Anterior cingulate cortex (tissue), 58 donors: ENCODE measurements at regions not wholly inside any gene's neighbourhood (a gene's known extent, or its start where the extent isn't known, plus 50 kb on each side); places are given as distances from the start of the nearest gene placed in this dataset.
"Not testable (repeated sequence)": the region's sequence is repeated elsewhere in the genome, so short reads cannot be mapped to it uniquely, and the experiment has no call there.

Source experiments
- DNase-seq, 58 donors: peaks; one replicate each; lab custom pipeline; 2025; lab: John Stamatoyannopoulos, UW

DNA sequence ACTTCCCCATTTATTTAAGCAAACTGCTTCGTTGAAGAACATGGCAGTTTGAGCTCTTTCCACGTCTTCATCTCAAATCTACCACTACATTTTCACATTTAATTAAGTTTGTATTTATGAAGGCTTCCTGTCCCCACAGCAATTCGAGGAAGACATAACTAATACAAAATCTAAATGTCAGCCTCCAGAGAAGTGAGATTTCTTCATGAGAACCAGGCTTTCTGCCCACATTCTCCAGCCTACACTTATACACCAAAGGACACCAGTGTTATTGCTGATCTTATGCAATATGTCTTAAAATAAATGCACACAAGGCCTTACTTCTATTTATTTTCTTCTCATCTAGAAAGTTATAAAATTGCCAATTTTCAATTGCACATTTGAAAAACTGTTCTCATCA, 1209.3 kb upstream of the FAM98A start:
- peak in 4 of 58 donors; percentile 8 to 44 (median 18) for DNase-seq

DNA sequence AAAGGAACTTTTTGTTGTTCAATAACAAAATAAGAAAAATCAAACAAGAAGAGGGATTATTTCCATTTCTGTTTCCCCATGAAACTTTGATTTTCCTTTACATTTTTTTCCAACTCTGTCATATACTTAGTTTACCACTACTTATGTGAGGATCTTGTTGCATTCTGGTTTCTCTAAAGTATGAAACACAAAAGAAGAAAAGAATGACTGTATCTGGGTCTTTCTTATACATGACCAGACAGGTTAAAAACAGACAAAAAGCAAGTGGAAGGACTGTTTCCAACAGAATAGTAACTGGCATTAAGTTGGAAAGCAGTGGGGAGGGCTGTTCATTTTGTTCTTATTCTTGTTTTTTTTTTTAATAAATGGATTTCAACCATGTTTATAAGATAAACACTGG, 1207.8 kb upstream of the FAM98A start:
- no peak for DNase-seq

DNA sequence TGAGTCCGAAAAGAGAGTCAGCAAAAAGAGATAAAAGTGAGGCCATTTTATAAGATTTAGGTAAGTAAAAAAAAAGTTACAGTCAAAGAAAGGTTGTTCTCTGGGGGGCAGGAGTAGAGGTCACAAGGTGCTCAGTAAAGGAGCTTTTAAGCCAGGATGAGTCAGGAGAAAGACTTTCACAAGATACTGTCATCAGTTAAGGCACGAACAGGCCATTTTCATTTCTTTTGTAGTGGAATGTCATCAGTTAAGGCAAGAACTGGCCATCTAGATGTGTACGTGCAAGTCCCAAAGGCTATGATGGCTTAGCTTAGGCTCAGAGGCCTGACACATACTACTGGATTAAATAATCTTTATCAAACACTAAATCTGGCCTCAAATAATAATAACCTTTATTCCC, 1207.3 kb upstream of the FAM98A start:
- DNase-seq = no peak

DNA sequence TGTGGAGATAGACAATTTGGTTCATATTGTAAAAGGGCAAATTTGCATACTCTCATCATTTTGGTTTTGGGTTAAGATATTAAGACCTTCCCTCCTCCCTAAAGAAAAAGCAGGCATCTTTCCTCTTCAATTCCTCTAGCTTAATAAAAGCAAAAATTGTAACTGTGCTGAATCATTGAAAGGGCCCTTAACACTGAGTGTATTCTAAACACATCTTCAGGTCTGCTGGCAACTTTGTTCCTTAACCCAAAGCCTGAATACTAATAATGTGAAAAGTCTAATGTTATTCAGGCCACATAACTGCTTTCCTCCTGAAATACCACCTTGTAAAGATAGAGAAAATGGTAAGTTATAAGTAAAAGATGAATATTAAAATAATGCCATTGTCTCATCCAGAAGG, 1200.5 kb upstream of the FAM98A start:
- DNase-seq = no peak

DNA sequence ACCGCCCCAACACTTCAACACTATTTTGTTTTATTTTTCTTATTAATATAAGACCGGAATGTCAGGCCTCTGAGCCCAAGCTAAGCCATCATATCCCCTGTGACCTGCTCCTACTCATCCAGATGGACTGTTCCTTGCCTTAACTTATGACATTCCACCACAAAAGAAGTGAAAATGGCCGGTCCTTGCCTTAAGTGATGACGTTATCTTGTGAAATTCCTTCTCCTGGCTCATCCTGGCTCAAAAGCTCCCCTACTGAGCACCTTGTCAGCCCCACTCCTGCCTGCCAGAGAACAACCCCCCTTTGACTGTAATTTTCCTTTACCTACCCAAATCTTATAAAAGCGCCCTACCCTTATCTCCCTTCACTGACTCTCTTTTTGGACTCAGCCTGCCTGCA, 1196.5 kb upstream of the FAM98A start:
- DNase-seq = not testable (repeated sequence)

DNA sequence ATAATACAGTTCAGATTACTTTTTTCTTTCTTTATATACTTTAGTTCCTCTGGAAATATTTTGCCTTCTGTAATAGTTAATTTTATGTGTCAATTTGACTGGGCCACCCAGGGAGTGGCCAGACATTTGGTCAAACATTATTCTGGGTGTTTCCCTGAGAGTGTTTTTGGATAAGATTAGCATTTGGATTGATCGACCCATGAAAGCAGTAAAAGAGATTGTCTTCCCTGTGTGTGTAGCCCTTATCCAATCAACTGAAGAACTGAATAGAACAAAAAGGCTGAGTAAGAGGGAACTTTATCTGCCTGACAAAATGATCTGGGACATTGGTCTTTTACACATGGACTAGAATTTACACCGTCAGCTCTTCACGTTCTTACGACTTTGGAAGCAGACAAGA, 1190.1 kb upstream of the FAM98A start:
- no peak for DNase-seq

DNA sequence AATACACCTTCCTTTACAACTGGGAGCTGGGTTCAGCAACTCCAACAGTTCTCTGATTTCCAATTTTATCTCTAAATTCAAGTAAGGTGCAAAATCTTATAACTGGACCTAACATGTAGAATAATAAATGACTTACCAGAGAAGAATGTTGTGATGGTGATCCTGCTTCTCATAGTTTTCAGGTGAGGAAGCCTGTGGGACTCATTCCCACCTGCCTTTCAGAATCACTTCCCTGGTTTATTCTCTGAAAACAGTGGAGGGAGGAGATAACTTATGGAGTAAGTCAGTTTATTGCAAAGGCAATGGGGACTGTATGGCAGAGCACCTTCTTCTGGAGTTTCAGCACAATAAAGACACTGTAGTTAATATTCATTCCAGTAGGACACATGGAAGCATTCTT, 1188.2 kb upstream of the FAM98A start:
- DNase-seq = no peak

DNA sequence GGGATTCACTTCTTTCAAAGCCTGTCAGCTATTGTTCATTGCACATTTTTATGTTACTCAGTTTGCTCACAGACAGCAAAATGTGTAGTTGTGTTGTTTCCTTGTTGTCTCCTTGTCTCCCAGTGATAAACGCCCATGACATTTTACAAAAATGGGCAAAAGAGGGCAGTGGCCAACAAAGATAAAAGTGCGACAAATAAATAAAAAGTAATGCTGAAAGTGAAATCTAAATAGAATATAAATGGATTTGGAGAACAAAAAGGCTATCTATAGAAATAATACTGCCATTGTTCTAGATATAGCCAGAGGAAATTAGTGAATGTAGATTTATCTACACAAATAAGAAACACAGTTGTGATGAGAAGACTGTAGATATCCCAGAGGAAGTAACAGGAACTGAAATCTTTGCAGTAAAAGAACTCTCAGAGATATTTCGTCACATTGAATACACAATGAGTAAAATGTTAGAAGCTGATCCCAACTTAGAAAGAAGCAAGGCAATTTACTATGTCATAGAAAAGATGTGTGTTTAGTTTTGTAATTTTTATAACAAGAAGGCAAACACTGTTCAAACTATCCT, 1186.2 kb upstream of the FAM98A start:
- no peak for DNase-seq

DNA sequence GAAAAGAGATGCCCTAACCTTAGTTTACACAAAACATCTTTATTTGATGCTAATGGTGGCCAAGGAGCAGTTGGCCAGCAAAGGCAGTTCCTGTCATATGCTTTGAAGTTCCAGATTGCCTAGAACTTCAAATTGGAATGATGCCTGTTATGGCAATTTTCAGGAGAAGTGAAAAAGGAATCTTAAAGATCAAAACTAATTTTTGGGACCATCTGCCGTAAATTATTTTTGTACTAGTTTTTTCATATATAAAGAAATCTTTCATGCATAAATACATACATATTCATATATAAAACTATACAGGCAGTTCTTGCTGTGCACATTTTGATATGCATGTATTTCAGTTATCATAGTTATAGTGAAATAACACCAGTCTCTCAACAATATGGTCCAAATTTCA, 1185.6 kb upstream of the FAM98A start:
- no peak for DNase-seq

DNA sequence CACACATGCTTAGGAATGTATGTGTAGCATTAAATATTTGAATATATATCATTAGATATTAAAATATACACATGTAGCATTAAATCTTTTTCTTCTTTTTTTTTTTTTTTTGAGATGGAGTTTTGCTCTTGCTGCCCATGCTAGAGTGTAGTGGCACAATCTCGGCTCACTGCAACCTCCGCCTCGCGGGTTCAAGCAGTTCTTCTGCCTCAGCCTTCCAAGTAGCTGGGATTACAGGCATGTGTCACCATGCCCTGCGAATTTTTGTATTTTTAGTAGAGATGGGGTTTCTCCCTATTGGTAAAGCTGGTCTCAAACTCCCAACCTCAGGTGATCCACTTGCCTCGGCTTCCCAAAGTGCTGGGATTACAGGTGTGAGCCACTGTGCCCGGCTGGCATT, 1151.6 kb upstream of the FAM98A start:
- not testable (repeated sequence) for DNase-seq

DNA sequence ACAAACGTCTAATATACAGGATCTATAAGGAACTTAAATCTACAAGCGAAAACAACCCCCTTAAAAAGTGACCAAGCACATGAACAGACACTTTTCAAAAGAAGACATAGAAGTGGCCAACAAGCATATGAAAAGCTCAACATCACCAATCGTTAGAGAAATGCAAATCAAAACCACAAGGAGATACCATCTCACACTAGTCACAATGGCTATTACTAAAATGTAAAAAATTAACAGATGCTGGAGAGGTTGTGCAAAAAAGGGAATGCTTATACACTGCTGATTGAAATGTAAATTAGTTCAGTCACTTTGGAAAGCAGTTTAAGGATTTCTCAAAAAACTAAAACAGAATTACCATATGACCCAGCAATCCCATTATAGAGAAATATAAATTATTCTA, 1148.5 kb upstream of the FAM98A start:
- no peak for DNase-seq

DNA sequence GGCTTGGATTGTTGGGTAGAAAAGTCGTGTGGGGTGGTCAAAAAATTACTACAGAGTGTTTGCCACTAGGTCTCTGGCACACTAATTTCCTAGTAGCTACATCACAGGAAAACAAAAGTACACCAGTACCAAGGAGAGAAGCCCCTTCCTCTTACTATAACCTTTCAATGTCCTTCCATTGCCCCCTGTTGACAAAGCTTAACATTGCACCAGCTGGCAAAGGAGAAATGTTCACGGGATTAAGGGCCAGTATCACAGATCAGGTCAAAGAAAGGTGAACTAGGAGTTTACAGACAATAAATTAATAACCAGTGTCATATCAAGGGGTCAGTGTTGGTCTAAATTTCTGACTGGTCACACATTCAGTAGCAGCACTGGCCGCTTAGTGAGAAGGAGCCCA, 1139.6 kb upstream of the FAM98A start:
- DNase-seq = no peak

DNA sequence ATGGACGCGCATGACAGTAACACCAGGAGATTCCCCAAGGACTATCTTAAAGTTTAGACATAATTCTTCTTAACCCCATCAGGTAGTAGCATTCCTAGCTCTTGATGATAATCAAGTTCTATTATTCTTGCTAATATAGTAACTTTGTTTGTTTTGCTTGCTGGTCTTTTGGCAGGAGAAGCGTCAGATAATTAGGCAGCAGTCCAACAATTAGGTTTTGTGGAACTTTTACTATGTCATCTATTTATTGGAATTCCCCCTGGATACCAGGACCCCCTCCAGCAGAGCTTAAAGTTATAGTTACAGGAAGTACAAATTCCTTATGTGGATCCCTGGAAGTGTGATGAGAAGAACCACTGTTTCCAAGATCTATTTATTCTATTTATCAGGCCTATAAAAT, 1138.0 kb upstream of the FAM98A start:
- DNase-seq = no peak

DNA sequence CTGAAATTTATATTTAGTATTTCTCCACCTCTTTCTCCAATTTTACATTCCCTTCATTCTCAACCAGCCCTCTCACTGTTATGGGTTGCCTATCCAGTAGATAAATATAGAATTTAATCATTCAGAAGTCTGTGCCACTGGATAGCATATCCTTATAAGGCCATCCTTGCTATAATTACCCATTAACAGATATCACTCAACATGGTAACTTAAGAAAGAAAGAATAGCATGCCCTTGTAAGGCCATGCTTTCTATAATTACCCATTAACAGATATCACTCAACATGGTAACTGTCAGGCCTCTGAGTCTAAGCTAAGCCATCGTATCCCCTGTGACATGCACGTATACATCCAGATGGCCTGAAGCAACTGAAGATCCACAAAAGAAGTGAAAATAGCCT, 1137.4 kb upstream of the FAM98A start:
- DNase-seq = no peak

DNA sequence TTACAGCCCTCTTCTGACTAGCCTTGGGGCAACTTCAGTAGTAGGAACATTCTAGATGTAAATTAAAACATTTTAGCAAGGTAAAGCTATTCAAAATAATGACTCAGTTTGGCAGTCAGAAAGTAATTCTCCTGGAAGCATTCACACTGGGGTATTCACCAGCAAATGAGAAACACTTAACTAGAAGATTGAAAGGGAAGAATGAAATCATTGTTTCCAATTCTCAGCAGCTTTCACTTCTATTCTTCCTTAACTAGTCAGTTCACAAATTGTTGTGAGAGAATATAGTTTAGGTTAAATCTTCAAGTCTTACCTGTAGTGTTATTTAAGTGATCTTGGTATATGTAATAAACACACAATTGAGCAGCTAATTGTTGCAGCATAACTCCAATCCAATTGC, 1135.6 kb upstream of the FAM98A start:
- no peak for DNase-seq

DNA sequence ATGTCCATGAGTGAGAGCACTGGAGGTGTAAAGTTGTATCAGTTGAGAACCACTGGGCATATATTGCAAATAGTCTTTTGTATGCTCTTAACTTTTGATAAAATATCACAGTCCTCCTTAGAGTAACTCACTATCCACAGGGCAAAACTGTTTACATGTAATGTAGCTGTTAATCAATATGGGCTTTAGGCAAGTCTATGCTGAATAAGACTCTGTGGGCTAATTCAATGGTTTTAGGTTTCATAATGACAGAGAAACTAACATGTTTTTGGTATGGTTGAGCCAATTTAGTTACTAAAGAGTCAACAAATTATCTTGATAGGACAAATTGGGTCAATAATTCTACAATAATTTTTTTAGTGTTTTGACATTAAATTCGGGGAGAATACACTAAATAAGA, 1134.9 kb upstream of the FAM98A start:
- DNase-seq = no peak

DNA sequence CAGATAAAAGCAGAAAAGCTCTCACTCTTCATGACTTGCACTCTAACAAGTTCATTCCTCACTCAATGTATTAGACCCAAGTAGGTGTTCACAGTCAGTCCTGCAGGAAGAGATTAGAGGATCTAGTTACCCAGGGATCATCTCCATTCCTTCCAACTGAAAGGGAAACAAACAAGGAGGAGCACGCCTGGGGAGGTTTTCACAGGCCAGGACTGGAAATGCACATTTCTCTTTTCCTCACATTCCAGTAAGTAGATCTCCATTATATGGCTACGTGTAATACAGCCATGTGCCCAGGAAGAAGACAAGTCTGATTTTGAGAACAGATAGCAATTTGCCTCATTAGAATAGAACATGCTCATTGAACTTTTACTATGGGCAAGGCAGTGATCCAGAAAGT, 1132.2 kb upstream of the FAM98A start:
- DNase-seq = no peak

DNA sequence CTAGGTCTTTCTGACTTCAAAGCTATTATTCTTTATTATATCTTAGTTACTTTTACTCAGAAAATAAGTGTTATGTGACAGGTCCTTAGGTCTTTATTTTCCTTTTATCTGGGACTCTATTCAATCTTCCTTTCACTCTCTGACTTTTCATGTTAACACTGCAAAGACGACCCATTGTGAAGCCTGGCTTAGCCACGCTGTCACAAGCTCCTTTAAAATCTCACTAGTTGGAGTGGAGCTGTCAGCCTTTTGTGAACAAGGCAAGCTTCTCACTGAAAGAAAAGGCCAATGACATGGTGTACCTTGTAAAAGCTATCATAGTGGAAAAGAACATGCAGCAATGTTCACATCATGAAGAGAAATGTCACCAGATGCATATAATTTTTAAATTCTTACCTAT, 1130.7 kb upstream of the FAM98A start:
- DNase-seq = no peak

DNA sequence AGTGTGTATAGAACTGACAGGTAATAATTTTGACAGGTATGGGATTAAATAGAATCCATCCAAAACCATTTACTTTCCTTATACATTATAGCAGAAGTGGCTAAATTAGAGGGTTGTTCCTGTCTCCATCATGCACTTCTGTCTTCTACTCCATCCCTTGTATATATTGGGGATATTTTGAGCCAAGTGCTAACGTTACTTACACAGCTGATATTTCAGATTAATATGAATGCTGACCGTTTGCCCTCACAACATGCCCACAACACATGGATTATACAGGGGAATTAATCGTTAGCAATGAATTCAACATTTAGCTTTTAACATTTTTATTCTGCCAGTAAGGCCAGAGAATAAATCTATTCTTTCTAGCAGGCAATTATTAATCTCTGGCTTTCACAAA, 1125.0 kb upstream of the FAM98A start:
- DNase-seq = no peak

DNA sequence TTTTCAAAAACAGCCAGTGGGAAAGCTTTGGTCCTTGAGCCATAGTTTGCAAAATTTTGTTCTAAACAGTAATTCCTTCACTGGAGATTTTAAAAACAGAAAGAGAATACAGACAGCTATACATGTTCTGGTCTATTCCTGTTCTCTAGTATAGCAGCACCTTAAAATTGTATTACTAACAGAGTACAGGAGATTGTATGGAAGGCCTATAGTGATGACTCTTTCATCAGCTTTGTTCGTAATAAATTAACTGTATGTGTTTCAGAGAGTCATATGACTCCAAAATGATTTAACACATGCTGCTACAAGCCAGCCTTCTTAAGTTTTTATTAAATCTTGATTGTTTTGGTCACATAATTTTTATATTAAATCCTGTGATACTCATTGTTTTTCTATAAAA, 1124.6 kb upstream of the FAM98A start:
- DNase-seq = no peak

DNA sequence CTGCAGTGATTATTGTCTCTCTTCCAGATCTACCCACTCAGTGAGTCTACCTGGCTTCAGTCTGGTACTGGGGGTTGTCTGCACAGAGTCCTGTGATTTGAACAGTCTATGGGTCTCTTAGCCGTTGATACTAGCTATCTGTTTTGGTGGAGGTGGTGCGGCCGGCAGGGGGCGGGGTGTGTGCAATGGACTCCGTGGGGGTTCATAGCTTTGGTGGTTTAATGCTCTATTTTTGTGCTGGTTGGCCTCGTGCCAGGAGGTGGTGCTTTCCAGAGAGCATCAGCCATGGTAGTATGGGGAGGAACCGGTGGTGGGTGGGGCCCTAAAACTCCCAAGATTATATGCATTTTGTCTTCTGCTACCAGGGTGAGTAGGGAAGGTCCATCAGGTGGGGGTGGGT, 1120.1 kb upstream of the FAM98A start:
- DNase-seq = no peak

DNA sequence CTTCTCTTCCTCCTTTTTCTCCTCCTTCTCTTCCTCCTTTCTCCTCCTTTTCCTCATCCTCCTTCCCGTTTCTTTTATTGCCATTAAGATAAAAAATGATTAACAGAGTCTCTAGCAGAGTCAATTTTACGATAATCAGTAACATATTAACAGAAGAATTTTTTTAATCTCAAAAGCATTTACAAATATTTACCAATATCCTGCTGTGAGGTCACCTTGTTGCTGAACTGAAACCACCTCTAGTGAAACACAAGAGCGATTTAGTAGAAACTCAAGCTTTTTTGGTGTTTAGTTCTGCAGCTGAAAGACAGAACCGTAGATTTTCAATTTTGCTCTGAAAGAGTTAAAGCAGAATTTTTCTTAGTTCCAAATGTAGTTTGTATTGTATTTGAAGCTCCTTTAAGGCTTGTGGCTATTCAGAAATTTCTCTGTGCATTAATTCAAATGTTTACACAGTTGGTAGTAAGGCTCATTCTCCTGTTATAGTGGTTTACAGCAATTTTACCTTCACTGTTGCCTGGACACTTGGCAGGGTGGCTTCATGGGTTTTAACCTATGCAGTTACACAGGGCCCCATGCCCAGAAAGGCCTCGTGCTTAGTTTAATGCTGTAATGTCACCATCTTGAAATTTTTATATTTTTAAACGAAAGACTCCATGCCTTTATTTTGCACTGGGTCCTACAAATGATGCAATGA, 1106.6 kb upstream of the FAM98A start:
- DNase-seq = no peak

DNA sequence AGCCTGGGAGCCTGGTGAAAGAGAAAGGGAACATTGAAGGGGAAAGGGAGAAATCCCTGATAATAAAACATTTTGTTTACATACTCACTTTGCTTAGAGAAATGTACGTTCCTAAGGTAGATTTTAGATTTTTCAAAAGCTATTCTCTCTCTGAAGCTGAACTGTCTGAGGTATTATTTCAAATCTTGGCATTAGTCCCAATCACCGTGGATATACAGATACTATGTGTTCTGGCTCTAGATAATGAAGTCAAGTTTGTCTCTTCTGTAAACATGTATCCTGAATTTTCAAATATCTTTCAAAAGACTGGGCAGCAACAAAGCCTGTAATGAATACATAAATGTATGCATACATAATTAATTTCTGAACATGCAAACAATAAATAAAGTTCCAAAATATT, 1104.2 kb upstream of the FAM98A start:
- no peak for DNase-seq
